Inflammatory macrophage (primary cell): ENCODE measurements at regions not wholly inside any gene's neighbourhood (a gene's known extent, or its start where the extent isn't known, plus 50 kb on each side); places are given as distances from the start of the nearest gene placed in this dataset.

Experiments used
- DNase-seq, 2 donors: peaks; one replicate each; pipeline ENCODE4 v3.0.0-alpha.2; 2020 to 2022

DNA sequence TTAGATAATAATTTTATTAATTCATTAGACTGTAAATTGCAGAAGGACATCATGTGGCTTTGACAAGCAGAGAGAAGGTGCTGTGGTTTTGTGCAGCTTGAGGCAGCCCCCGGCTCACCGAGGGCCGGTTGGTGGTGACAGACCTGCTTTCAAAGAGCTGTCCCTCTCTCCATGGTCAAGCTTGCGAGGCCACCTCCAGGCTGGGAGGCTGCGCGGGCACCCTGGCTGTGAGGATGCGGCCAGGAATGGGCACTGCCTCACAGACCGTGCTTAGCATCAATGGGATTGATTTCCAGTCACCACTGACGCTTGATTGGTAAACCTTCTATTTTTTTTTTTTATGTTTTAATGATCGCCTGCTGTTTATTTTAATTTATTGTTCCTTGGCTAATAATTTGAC, 690.9 kb downstream of the GALR1 start:
- no peak for DNase-seq

DNA sequence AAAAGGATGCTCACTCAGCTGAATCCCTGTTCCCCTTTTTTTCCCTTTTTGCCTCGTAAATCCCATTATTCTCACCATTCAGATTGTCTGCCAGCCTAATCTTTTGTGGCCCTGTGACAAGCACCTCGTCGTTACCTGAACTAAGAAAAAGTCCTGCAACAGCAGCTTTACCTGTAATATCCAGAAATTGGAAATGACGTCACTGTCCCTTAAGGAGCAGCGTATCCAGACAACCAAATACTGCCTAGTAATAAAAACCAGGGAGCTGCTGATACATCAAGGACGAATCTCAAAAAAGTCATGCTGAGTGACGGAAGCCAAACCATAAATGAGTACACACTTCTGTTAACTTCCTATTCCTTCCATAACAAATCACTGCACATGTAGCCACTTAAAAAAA, 694.9 kb downstream of the GALR1 start:
- no peak for DNase-seq

DNA sequence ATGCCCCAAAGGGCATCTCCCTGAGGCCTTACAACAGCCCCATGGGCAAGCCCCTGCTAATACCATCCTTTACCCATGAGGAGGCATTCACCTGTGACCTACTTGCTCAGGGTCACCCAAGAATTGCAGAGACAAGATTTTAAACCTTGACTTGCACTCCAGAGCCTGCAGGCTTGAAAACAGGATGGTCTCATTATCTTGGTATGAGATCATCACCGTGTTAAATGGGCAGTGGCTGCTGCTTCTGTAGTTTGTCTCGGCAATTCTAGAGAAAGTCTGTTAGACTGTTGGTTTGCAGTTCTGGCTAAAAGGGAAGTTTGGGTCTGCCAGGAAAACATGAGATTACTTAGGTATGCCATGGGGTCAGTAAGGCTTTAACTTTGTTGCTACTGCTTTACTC, 698.9 kb downstream of the GALR1 start:
- no peak for DNase-seq

GRCh38 chr18:77949355-77949973, 699.8 kb downstream of the GALR1 start:
- no peak for DNase-seq

DNA sequence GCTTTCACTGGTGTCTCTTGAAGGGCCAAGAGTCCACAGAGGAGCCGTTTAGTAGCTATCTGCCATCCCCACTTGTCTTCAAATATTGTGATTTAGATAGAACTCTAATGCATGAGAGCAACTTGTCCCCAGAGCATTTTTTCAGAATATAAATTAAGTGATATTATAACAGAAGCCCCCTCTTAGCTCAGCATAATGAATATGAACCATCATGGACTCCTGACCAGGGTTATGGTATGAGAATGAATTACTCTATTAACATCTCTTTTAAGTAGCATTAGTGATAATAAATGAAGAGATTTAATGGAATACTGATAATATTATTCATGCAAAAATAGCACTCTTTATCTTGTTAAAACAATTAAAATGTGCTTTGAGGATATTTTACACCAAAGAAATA, 709.6 kb downstream of the GALR1 start:
- DNase-seq = no peak

- no peak for DNase-seq
Observed at GRCh38 chr18:77960791-77961410, 711.3 kb downstream of the GALR1 start.

DNA sequence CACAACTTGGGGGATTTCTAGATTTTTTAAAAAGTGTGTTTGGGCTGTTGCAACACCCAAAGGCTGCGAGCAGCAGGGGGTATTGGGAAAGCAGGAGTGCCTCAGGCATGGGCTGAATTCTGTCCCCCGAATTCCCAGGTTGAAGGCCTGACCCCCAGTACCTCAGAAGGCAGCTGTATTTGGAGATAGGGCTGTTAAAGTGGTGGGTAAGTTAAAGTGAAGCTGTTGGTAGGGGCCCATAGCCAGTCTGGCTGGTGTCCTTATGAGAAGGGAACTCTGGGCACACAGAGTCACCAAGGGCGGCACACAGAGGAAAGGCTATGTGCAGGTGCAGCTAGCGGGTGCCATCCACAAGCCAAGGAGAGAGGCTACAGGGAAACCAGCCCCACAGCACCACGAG, 717.4 kb downstream of the GALR1 start:
- DNase-seq = no peak

DNA sequence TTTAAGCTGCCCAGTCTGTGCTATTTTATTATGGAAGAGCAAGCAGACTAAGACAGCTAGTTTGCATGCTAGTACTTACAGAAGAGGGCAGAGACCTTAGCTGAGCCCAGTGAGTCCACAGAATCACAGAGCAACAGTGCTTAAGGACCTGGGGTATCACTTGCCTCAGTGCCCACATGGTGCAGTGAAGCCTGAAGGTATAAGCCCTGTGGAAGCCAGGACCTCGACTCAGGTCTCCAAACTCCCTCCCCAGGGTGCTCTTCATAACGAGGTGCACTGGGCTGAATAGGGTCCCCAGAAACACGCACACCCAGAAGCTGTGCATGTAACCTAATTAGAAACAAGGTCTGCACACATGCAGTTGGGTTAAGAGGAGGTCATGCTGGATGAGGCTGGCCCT, 718.1 kb downstream of the GALR1 start:
- no peak for DNase-seq

DNA sequence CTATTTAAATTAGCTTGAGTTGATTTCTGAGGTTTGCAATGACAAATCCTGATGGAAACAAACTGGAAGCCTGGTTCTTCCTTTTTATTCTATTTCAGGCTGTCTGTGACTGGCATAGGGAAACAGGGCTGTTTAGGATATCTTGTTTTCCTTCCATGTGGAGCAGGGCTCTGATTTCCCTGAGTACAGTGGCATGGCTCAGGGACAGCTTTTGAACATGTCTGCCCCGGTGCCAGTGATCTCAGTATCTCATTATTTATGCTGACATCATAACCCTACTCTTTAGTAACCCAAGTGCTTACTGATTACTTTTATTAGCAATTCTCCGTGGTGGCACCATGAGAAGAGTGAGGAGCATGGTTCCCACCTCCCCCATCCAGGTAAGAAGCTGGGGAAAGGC, 720.3 kb downstream of the GALR1 start:
- no peak for DNase-seq

DNA sequence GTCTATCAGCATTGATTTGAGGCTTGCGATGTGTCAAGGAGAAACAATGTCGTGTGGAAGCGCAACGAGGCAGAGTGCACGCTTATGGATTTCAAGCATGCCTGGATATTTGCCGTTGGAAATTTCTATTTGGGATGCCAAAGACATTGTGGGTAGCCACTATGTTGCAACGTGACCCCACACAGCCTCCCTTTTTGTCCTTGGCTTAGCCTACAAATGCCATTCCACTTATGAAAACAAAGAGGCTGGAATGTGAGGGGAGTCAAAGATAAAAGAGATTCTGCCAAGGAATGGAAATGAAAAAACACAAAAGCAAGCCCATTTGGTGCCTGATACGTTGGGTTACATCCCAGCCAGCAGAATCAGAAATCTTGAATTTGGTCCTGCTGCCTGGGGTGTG, 721.2 kb downstream of the GALR1 start:
- DNase-seq = no peak

GRCh38 chr18:77973745-77974144, 724.1 kb downstream of the GALR1 start:
- no peak for DNase-seq

- no peak for DNase-seq
Observed at GRCh38 chr18:77974329-77974728, 724.7 kb downstream of the GALR1 start.

- no peak for DNase-seq
Observed at GRCh38 chr18:77977331-77977730, 727.7 kb downstream of the GALR1 start.

DNA sequence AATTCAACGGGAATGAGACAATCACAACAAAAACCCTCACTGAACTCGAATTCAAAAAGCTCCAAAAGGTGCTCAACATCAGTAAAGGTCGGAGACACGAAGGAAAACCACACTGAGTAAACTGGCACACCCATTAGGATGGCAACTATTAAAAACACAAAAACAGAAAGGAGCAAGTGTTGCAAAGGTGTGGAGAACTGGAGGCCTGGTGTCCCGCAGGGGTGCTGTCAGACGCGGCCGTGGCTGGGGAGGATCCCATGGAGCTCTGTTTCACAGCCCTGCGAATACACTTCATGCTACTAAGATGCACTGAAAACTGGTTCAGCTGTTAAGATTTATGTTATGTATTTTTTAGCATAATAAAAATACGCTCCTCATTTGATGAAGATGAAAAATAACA, 730.6 kb downstream of the GALR1 start:
- no peak for DNase-seq

DNA sequence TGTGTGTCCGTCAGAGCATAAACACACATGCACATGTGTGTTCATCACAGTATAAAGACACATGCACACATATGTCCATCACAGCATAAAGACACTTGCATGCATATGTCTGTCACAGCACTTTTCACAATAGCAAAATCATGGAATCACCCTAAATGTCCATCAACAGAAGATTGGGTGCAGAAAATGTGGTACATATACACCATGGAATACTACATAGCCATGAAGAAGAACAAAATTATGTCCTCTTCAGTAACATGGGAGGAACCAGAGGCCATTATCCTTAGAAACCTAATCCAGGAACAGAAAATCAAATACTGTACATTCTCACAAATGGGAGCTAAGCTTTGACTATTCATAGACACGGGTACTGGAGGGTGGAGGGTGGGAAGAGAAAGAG, 732.2 kb downstream of the GALR1 start:
- no peak for DNase-seq

- DNase-seq = no peak
Observed at GRCh38 chr18:77983270-77983669, 733.6 kb downstream of the GALR1 start.

DNA sequence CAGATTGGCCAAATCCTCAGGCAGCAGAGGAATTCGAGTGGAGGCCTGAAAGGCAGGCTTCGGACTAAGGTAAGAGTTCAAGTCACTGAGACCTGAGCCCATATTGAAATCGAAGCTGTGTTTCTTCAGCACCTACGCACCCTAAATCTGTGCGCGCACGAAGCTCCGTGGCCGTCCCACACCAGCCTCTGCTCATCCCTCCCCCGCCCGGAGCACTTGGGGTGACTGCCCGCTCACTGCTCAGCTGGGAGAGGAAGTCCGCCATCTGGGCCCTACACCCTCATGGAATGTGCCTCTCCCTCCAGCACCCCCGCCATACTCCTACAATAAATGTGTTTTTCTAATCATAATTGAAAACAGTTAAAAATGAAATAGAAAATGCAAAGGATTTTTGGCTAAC, 734.5 kb downstream of the GALR1 start:
- DNase-seq = no peak

DNA sequence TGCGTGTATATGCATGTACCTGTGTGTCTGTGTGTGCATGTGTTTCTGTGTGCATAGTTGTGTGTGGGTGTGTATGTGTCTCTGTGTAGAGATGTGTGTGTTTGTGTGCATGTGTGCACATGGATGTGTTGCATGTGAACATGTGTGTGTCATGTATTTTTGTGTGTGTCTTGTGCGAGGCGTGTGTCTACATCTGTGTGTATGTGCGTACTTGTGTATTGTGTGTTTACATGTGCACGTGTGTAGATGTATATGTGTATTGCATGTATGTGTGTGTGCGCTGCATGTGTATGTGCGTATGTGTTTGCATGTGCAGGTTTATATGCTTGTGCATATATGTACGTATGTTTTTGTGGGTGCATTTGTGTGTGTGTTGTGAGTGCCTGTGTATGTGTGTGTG, 735.2 kb downstream of the GALR1 start:
- no peak for DNase-seq

DNA sequence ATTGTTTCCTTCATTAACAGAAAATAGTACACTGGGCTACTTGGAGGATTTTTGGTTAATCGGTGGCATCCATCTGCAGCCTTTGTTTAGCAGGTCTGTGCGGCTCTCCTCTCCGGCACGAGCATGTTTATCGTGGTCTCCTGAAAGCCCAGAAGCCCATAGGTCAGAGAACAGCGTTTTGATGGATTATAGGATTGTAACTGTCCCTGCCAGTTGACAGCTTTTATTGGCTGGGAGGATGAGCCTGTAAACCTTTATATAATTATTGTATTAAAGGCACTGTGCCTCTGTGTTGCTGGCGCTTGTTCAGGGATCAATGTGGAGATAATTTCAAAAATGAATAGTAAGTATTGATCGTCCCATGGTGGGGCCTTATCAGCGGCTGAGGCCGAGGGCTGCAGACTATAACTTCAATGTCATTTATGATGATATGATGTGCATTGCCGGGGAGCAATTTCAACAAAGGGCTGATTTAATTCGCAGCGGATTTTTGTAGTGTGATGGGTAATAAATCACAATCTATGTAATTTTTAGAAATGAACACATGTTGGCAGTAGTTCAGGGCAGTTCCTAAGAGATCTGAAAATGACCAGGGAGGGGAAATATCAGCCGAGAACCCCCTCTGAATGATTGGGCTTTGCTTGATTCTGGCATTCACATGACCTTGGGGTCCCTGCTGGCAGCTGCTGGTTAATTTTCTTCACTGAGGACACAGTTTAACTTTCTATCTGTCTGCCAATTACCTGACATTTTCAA, 736.1 kb downstream of the GALR1 start:
- no peak for DNase-seq

DNA sequence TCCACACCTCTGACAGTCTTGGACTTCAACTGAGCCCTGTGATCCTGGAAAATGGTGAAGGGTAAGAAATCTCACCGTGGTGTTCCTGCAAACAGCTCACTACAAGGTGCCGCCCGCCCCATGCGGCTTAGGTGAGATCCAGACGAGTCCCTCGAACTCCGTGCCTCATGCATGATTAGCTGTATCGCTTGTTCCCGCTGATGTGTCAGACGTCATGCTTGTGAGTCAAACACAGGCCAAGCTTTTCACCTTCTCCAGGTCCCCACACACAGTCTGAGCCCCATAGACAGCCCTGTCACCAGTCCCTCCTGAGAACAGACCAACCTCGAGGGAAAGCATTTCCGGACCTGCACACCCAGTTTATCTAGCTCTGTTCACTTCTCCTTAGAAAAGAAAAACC, 740.5 kb downstream of the GALR1 start:
- DNase-seq = no peak

DNA sequence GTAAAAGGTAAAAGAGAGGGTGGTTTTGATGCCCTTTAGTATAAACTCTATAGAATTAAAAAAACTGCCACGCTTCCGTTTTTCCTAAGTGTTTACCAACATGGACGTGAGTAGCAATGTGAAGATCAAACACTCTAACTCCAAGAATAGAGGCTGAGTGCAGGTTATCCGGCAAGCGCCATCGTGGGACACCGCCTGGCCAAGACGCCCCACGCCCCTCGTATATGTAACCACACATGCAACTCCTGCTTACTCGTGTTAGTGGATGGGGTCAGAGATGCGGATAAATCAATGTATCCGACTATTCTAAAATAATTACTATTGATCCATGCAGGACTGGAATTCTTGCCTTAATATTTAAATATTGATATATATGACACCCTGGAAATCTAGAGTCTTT, 741.3 kb downstream of the GALR1 start:
- DNase-seq = no peak

DNA sequence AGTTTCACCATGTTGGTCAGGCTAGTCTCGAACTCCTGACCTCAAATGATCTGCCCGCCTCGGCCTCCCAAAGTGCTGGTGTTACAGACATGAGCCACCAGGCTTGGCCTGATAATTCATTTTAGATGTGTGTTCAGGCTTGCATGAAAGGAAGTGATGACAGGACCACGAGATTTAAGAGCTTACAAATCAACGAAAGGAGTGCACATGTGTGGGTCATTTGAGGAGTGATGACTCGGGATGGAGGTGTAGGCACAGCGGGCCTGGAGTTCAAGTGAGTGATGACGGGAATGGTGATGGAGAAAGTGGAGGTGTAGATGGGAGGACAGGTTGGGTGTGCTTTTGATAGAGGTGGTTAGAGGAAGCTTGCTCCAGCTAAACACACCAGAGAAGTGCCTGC, 742.4 kb downstream of the GALR1 start:
- no peak for DNase-seq

GRCh38 chr18:77993188-77993981, 743.7 kb downstream of the GALR1 start:
- DNase-seq = no peak

- DNase-seq = no peak
Observed at GRCh38 chr18:77995593-77995992, 745.9 kb downstream of the GALR1 start.
